ENCODE measurements at regions not wholly inside any gene's neighbourhood (a gene's known extent, or its start where the extent isn't known, plus 50 kb on each side); places are given as distances from the start of the nearest gene placed in this dataset.

- no peak for TF ChIP-seq CTCF (IDR thresholded peaks at IDR 0.05; ENCODE audit: borderline replicate concordance)
- H3K4me1 ChIP-seq, result no peaks in the 10 kb centered on the region
- intact Hi-C loops (cut with micrococcal nuclease), result no loop called here
- no peak overlapping the region for H3K27ac ChIP-seq (replicated peaks)
- peaks cover 3% of the 10 kb centered on the region for H3K27me3 ChIP-seq (ENCODE audit: low read depth)
- H3K36me3 ChIP-seq, result no peaks in the 10 kb centered on the region
- H3K4me3 ChIP-seq, result no peak overlapping the region
- no peak for DNase-seq
- no peaks in the 10 kb centered on the region for H3K9me3 ChIP-seq (replicated peaks)
These were observed 72.6 kb upstream of the RORA start for GRCh38 chr15:61301701-61302100.

- no peak overlapping the region for H3K4me3 ChIP-seq
- no peak for TF ChIP-seq CTCF (IDR thresholded peaks at IDR 0.05; ENCODE audit: borderline replicate concordance)
- H3K4me1 ChIP-seq, result no peaks in the 10 kb centered on the region
- DNase-seq, result no peak
- no peaks in the 10 kb centered on the region for H3K9me3 ChIP-seq (replicated peaks)
- peaks cover 3% of the 10 kb centered on the region for H3K27me3 ChIP-seq (ENCODE audit: low read depth)
- intact Hi-C loops (cut with micrococcal nuclease), result no loop called here
- no peak overlapping the region for H3K27ac ChIP-seq (replicated peaks)
- H3K36me3 ChIP-seq, result no peaks in the 10 kb centered on the region
These were observed 70.1 kb upstream of the RORA start for GRCh38 chr15:61299075-61299763.

- no peak overlapping the region for H3K4me3 ChIP-seq
- H3K27me3 ChIP-seq (ENCODE audit: low read depth), result no peaks in the 10 kb centered on the region
- H3K27ac ChIP-seq (replicated peaks), result no peak overlapping the region
- no peaks in the 10 kb centered on the region for H3K4me1 ChIP-seq
- H3K9me3 ChIP-seq (replicated peaks), result no peaks in the 10 kb centered on the region
- no peaks in the 10 kb centered on the region for H3K36me3 ChIP-seq
- intact Hi-C loops (cut with micrococcal nuclease), result no loop called here
- TF ChIP-seq CTCF (IDR thresholded peaks at IDR 0.05; ENCODE audit: borderline replicate concordance), result no peak
- no peak for DNase-seq
These were observed 66.1 kb upstream of the RORA start for GRCh38 chr15:61295239-61295638.

- H3K27me3 ChIP-seq (ENCODE audit: low read depth), result peaks cover 49% of the 10 kb centered on the region
- no peak overlapping the region for H3K4me3 ChIP-seq
- intact Hi-C loops (cut with micrococcal nuclease), result no loop called here
- no peaks in the 10 kb centered on the region for H3K36me3 ChIP-seq
- no peak overlapping the region for H3K27ac ChIP-seq (replicated peaks)
- H3K9me3 ChIP-seq (replicated peaks), result peaks cover 8% of the 10 kb centered on the region
- TF ChIP-seq CTCF (IDR thresholded peaks at IDR 0.05; ENCODE audit: borderline replicate concordance), result no peak
- H3K4me1 ChIP-seq, result no peaks in the 10 kb centered on the region
- DNase-seq, result no peak
These were observed 53.6 kb upstream of the RORA start for GRCh38 chr15:61282661-61283060.

- no peak for DNase-seq
- no peak overlapping the region for H3K4me3 ChIP-seq
- H3K36me3 ChIP-seq, result no peaks in the 10 kb centered on the region
- H3K9me3 ChIP-seq (replicated peaks), result peaks cover 8% of the 10 kb centered on the region
- intact Hi-C loops (cut with micrococcal nuclease), result no loop called here
- H3K4me1 ChIP-seq, result peaks cover under 1% of the 10 kb centered on the region
- TF ChIP-seq CTCF (IDR thresholded peaks at IDR 0.05; ENCODE audit: borderline replicate concordance), result no peak
- peaks cover 49% of the 10 kb centered on the region for H3K27me3 ChIP-seq (ENCODE audit: low read depth)
- no peak overlapping the region for H3K27ac ChIP-seq (replicated peaks)
These were observed 52.2 kb upstream of the RORA start for GRCh38 chr15:61281328-61281727.

Measured in left ventricle myocardium inferior (tissue), 1 donor.